Kasumi-1 (cell line): ENCODE measurements at regions not wholly inside any gene's neighbourhood (a gene's known extent, or its start where the extent isn't known, plus 50 kb on each side); places are given as distances from the start of the nearest gene placed in this dataset.
A peak's percentile ranks its signal among the peaks of the same experiment; 100 is the strongest.
"Not testable (repeated sequence)": the region's sequence is repeated elsewhere in the genome, so short reads cannot be mapped to it uniquely, and the experiment has no call there.

Source experiments
- DNase-seq, 2 experiments: peaks; one replicate each; lab custom pipeline; 2025; lab: John Stamatoyannopoulos, UW

DNA sequence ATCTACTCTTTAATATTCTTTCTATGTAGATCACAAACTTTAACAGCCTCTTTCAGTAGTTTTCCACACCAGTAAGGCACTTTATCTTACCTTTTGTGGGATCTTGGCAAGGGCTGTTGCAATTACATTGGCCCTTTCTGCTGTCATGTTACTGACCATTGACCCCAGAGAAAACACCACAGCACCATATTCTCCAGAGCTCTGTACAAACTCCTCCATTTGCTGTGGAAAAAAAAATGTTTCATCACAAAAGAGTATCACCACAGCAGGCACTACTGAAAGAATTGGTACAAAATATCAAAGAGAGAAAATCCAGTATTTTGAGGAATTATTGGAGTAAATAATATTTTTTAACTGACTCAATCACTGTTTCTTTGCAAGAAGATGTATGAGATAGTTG lies 62.3 kb upstream of the UGT2A3 start:
- DNase-seq, result not testable (repeated sequence)

DNA sequence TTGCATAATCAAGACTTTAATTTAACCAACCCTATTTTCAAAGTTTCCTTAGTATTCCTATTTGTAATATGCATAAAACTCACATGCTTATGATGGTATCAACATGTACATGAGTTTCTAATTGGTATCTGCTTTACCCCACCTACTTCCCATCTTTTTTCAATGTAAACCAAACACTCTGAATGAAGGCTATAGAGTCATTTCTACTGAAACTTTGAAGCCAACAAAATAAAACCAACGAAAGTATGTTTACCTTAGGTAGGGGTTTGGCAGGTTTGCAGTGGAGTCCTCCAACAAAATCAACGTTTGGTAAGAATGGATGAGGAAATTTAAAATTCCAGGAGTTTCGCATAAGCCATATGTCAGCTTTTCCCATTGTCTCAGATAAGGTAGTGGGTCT lies 66.4 kb upstream of the UGT2A3 start:
- DNase-seq, result not testable (repeated sequence)

DNA sequence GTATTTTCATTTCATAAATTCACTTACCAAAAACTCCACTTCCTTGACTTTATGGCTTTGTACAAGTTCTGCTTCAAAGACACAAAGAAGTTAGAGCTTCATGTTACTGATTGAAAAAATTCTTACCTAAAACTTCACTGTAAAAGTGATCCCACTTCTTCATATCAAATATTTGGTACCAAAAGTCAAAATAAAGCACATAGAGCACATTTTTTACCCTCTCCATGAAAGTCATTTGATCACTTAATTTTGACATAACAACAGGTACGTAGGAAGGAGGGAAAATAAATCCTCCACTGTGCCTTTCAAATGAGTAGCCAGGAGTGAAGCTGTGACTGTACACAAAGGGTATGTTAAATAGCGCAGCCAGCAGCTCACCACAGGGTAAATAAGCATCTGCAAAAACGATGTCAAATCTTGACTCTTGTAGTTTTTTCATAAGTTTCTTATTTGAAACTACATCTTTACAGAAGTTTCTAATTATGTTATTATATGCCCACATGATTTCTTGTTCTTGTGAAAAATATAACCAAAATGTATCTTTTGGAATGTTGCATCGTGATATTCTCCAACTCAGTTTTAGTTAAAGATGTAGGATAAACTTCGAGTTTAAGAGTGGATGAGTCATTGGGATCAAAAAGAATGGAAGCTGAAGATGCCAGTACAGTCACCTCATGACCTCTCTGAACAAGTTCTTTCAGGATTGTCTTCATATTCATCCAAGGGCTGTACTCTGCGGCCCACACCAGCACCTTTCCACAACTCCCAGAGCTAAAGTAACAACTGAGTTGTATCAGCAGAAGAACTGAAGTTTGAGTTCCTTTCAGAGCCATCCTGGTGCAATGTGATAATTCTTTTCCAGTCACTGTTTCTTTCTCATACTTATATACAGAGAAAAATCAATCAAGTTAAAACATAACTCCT lies 68.2 kb upstream of the UGT2A3 start:
- DNase-seq, result not testable (repeated sequence)

DNA sequence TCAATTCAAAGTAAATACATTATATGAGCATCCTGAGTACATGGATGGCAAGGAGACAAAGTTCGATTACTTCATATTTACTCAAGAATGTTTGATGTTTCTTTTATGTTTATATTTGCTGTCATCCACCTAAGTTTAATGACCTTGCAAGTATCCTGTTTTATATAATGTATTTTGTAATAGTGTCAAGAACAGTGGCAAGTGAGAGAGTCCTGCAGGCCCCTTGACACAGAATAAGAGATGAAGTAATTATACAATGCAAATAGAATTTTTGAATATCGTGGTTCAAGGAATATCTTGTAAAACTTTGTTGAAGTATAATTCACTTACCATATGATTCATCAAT lies 68.8 kb upstream of the UGT2A3 start:
- DNase-seq, result not testable (repeated sequence)

DNA sequence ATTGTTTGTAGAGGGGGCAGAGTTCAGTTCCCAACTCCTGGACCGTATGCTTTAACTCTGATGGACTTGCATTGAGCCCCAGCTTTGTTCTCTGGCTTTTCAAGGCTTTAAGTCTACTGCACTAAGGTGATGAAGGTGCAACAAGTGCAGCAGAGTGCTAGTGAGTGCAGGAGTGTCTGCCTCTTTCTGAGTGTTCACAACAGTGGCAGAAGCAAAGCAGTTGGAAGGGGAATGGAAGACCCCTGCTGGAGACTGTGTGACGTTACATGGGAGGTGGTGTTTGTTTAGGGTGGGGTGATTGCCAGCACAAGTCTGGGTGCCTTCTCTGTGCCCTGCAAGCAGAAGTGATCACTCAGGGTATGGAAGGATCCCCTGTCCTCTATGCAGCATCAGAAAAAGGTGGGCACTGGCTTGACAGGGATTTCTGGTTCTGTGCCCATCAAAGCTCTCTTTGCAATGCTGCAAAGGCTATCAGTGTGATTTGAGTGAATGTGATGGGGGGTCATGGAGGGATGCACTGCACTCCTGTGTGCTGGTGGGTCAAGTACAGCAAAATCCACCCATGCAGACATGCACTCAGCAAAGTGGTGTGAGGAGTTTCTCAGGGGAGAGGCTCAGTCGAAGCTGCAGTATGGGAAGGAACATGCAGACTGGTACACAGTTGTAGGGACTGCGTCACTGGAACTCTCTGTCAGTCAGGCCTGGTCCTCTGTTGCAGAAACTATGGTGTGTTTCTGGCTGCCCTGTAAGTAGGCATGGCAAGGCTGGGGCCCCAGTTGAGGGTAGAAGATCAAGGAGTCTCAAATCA lies 70.9 kb upstream of the UGT2B7 start:
- DNase-seq, result peak; percentile 54 to 63

DNA sequence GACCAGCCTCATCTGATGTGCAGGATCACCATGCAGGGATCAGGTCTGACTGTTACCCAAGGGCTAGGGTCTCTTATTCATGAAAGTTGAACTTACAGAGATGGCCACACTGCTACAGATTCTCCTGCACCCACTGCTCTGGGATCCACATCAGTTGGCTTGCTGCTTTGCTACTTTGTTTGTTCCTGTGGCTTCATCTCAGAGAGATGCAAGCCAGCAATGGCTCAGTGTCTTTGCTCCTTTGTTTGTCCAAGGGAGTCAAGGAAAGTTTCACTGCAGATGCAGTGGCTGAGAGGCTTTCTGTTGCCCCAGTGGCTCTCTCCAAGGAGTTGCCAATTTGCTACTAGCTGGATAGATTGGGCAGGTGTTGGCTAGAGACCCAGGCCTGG lies 70.3 kb upstream of the UGT2B7 start:
- no peak for DNase-seq

DNA sequence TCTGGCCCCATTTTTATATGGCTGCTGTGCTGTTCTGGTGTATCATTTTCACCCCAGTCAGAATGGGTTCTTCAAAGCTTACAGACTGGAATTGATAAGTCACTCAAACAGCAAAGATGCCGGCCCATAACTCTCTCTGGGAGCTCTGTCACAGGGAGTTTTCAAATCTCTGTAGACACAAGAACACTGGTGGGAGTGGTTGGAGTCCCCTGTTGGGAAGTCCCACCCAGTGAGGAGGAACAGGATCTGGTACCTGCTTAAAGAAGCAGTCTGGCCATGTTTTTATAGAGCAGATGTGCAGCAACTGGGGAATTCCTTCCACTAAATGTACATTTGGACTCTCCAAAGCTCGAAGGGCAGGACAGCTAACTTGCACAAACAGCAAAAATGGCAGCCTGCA lies 69.3 kb upstream of the UGT2B7 start:
- DNase-seq, result no peak

DNA sequence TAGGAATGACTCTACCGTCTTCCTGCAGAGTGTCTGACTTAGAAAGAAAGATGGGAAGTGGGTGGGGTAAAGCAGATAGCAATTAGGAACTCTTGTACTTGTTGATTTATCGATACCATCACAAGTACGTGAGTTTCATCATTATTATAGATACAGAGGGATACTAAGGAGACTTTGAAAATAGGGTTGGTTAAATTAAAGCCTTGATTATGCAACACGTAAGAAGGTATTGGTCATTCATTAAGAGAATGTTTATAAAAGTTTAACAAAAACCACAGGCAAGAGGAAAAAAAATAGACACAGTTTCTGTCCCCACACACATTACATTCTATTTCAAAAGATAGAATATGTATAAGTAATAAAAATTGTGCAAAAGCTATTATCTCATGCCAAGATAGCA lies 65.9 kb upstream of the UGT2B7 start:
- DNase-seq, result no peak

DNA sequence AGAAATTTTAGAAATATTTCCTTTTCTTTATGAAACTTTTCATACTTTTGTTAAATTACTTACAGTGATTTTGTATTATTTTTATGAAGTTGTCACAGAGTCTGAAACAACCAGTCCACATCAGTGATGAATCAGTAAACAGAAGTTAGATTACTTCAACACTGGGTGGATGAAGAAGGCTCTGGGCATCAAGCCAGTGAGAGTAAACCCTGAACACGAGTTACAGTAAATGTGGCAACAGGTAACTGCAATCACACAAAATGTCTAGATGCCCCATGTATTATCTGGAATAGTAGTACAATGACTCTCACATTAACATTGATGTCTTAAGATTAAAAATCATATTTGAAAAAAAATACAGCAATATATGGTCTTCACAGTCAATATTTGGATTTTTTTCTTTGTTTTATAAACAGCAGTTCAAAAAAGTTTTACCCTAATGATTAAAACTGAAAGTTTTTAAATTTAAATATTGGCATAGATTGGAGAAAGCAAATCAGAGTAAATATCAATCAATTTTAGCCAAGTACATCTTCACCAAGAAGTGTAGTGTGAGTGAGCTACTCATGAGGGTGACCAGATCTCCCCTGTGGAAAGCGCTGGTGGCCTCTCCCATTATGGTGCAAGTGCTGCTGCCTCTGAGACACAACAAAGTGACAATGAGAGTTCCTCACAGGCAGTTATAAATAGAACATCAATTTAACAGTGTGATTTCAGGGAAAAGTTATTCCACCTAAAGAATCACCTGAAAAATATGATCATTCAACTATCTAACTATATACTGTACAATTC lies 63.2 kb upstream of the UGT2B7 start:
- no peak for DNase-seq

DNA sequence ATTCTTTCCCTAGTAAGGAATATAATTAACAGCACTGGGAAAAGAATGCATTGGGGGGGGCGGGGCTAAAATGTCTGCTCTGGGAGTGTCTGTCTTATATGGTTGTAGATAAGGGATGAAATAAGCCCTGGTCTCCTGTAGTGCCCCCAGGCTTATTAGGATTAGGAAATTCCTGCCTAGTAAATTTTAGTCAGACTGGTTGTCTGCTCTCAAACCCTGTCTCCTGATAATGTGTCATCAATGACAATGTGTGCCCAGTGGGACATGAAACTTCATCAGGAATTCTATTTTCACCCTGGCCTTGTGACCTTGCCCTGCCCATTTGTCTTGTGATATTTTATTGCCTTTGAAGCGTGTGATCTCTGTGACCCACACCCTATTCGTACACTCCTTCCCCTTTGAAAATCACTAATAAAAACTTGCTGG lies 61.9 kb upstream of the UGT2B7 start:
- DNase-seq, result not testable (repeated sequence)

DNA sequence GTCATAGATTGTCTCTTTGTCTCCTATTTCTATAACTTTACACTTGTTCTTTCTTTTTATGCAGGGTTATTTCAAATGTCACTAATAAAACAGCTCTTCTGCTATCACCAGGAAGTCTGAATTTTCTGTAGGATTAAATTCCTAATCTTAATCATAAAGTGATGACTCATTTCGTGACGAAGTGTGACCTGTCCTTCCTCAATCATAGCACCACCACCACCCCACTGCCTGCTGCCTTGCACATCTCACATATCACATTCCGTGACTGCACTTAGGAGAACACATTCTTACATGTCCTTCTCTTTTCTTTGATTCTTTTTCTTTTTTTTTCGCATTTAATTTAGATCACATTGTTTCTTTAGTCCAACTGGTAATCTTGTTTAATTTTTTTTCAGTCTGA lies 57.7 kb upstream of the UGT2B7 start:
- no peak for DNase-seq

DNA sequence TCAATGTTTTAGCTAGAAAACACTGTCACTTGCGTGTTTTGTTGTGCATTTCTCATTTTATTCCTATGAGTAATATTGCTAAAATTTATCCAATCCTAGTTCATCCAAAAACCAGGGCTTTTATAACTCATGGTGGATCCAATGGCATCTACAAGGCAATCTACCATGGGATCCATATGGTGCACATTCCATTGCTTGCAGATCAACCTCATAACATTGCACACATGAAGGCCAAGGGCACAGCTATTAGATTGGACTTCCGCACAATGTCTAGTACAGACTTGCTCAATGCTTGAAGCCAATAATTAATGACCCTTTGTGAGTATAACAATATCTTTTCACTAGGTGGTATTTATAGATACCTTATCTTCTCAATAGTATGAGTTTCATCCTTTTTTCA lies 57.2 kb upstream of the UGT2B7 start:
- DNase-seq, result no peak

DNA sequence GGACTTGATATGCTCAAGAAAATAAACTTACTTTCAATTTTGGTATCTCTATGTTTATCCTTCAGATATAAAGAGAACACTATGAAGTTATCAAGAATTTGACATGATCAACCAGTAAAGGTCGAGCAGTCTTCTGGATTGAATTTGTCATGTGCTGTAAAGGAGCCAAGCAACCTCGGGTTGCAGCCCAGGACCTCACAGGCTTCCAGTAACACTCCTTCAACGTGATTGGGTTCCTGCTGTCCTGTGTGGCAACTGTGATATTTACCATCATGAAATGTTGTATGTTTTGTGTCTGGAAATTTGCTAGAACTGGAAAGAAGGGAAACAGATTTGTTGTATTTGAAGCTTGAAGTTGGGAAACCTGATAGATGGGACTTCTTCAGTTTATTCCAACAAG lies 52.0 kb upstream of the UGT2B7 start:
- DNase-seq, result no peak
